Type B pancreatic cell (in vitro differentiated cells): ENCODE measurements at regions not wholly inside any gene's neighbourhood (a gene's known extent, or its start where the extent isn't known, plus 50 kb on each side); places are given as distances from the start of the nearest gene placed in this dataset.
A peak's percentile ranks its signal among the peaks of the same experiment; 100 is the strongest.
"Not testable (repeated sequence)": the region's sequence is repeated elsewhere in the genome, so short reads cannot be mapped to it uniquely, and the experiment has no call there.

Experiments used
- DNase-seq: peaks from one replicate; pipeline ENCODE4 v3.0.0; 2021; ENCODE audit warnings: mixed read lengths; ENCODE audit not compliant: unreplicated experiment; ENCODE audit errors: extremely low spot score
- H3K27ac Mint-ChIP-seq: 2 replicates; pipeline ENCODE4 v1.8.0; 2021; ENCODE audit warnings: mild to moderate bottlenecking, mixed read lengths
- H3K27me3 Mint-ChIP-seq: 2 replicates; pipeline ENCODE4 v1.8.0; 2021; ENCODE audit warnings: mixed read lengths
- H3K36me3 Mint-ChIP-seq: 2 replicates; pipeline ENCODE4 v1.8.0; 2021; ENCODE audit warnings: mixed read lengths
- H3K4me1 Mint-ChIP-seq: one replicate; pipeline ENCODE4 v1.8.0; 2021; ENCODE audit warnings: mixed read lengths; ENCODE audit not compliant: unreplicated experiment
- H3K4me3 Mint-ChIP-seq: 2 replicates; pipeline ENCODE4 v1.8.0; 2021; ENCODE audit warnings: mild to moderate bottlenecking, mixed read lengths
- H3K9me3 Mint-ChIP-seq: 2 replicates; pipeline ENCODE4 v1.8.0; 2021; ENCODE audit warnings: mixed read lengths
- CTCF ChIP-seq: fragments of 200-600 bp; sonication (generic); conservative IDR thresholded peaks from 2 replicates; pipeline ENCODE4 v1.5.0; 2021; ENCODE audit warnings: antibody characterized with exemption, mild to moderate bottlenecking

GRCh38 chr10:26627324-26627723 is 70.2 kb upstream of the PDSS1 start:
- no peaks in the 10 kb centered on the region for H3K36me3 Mint-ChIP-seq
- DNase-seq, result no peak
- H3K27ac Mint-ChIP-seq, result no peak overlapping the region
- no peaks in the 10 kb centered on the region for H3K4me1 Mint-ChIP-seq
- TF ChIP-seq CTCF, result peak; percentile 43
- H3K27me3 Mint-ChIP-seq, result peaks cover 34% of the 10 kb centered on the region
- H3K9me3 Mint-ChIP-seq, result no peaks in the 10 kb centered on the region
- H3K4me3 Mint-ChIP-seq, result no peak overlapping the region

GRCh38 chr10:26628395-26628794 is 69.1 kb upstream of the PDSS1 start:
- Mint-ChIP-seq H3K27ac (no peak overlapping the region), H3K27me3 (peaks cover 28% of the 10 kb centered on the region), H3K4me3 (no peak overlapping the region), H3K9me3 (no peaks in the 10 kb centered on the region), H3K4me1 (no peaks in the 10 kb centered on the region), H3K36me3 (no peaks in the 10 kb centered on the region)
- DNase-seq, result no peak
- no peak for TF ChIP-seq CTCF

- not testable (repeated sequence) for DNase-seq, H3K9me3 Mint-ChIP-seq, H3K27me3 Mint-ChIP-seq, H3K4me1 Mint-ChIP-seq, H3K36me3 Mint-ChIP-seq, H3K27ac Mint-ChIP-seq, H3K4me3 Mint-ChIP-seq
These were observed 65.3 kb upstream of the PDSS1 start for GRCh38 chr10:26632171-26632570.

GRCh38 chr10:26634111-26634510 is 63.4 kb upstream of the PDSS1 start:
- not testable (repeated sequence) for H3K27ac Mint-ChIP-seq, DNase-seq, H3K9me3 Mint-ChIP-seq, H3K36me3 Mint-ChIP-seq, H3K27me3 Mint-ChIP-seq, H3K4me3 Mint-ChIP-seq, H3K4me1 Mint-ChIP-seq

- H3K9me3 Mint-ChIP-seq, result no peaks in the 10 kb centered on the region
- H3K36me3 Mint-ChIP-seq, result no peaks in the 10 kb centered on the region
- no peaks in the 10 kb centered on the region for H3K4me1 Mint-ChIP-seq
These were observed 59.8 kb upstream of the PDSS1 start for GRCh38 chr10:26637521-26638275.

GRCh38 chr10:26640391-26640790 is 57.1 kb upstream of the PDSS1 start:
- no peaks in the 10 kb centered on the region for H3K4me1 Mint-ChIP-seq
- H3K36me3 Mint-ChIP-seq, result no peaks in the 10 kb centered on the region
- no peaks in the 10 kb centered on the region for H3K9me3 Mint-ChIP-seq
- H3K27me3 Mint-ChIP-seq, result no peaks in the 10 kb centered on the region
- H3K27ac Mint-ChIP-seq, result no peak overlapping the region
- TF ChIP-seq CTCF, result no peak
- H3K4me3 Mint-ChIP-seq, result no peak overlapping the region
- no peak for DNase-seq

More at GRCh38 chr10:26637521-26638275, 59.8 kb upstream of the PDSS1 start:
- Mint-ChIP-seq H3K27me3 (no peaks in the 10 kb centered on the region), H3K27ac (no peak overlapping the region), H3K4me3 (no peak overlapping the region)
- no peak for TF ChIP-seq CTCF
- no peak for DNase-seq
